Eye (tissue), 1 donor: ENCODE measurements at regions not wholly inside any gene's neighbourhood (a gene's known extent, or its start where the extent isn't known, plus 50 kb on each side); places are given as distances from the start of the nearest gene placed in this dataset.
"Not testable (repeated sequence)": the region's sequence is repeated elsewhere in the genome, so short reads cannot be mapped to it uniquely, and the experiment has no call there.

Experiments used
- DNase-seq: peaks from one replicate; pipeline ENCODE4 v3.0.0-alpha.2; 2015

- not testable (repeated sequence) for DNase-seq
Observed at GRCh38 chr3:59494969-59495368, 445.1 kb upstream of the CFAP20DC start.

DNA sequence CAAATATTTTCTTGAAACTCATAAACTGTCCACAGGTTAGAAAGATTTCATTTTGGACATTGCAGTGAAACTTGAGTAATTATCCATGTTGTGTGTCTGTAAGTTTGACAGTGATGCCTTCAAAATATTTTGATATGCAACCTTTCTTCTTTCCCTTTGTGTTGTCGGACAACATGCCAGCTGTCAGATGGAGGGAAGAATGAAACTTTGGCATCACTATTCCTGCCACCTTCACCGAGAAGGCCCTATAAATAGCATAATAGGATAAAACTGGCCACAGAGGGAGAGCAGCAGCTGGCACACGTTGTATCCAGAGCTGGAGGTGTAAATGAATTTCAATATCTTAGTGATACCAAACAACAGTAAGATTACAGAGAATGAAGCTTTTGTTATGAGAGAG is 436.7 kb upstream of the CFAP20DC start:
- DNase-seq = no peak

DNA sequence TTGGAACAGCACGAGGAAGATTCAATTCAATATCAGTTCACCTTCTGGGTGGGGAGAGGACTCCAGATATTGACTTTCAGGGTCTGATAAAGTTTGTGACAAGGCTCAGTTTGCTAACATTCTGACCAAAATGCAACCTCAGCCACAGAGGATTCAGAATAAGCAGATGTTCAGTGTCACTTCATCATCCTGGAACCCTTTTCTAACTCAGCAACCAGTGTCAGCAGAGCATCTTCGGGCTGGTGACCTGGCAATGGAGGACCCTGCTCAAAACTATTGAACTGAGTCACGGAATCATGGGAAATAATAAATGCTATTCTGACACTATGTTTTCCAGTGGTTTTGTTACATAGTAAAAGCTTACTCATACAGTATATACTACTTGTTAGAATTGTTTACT is 433.4 kb upstream of the CFAP20DC start:
- DNase-seq = no peak

DNA sequence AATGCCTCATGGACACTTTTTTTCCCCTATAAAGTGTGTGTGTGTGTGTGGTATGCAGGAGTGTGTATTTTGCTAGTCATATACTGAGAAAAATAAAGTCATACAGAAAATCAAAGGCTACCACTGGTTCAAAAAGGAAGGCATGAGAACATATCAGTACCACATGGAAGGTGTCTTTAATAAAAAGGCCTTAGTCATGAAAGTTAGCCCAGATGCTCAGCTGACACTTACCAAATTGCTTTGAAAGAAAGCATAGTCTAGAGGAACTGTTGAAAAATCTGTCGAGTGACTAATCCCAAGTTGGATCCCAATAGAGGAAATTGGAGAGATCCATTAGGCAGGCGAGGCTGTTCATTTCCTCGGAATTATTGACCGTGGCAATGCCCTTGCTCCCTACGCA is 432.9 kb upstream of the CFAP20DC start:
- DNase-seq = no peak

DNA sequence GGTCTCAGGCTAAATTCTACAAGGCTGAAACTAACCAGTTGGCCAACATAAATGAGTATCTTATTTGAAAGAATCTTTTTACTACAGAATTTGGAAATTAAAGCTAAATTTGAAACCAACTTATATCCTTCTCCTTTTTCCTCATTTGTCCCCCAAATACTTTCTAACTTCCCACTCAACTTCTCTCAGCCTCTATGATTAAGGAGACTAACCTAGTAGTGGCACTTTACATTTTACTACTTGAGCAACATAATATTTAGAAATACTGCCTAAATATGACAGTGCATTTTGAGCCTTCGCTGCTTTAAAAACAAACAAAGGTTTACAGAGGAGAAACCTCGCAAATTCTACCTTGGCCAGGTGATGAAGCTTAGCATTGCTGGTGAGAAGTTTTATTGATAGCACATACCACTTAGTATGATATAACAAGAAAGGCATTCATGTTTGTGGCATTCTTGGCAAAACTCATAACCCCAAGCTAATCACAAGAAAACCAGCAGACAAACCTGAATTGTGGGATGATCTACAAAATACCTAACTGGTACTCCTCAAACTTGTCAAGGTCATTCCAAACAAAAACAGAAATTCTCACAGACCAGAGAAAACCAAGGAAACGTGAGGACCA is 432.1 kb upstream of the CFAP20DC start:
- DNase-seq = no peak

GRCh38 chr3:59480486-59480995 is 430.7 kb upstream of the CFAP20DC start:
- DNase-seq = no peak

DNA sequence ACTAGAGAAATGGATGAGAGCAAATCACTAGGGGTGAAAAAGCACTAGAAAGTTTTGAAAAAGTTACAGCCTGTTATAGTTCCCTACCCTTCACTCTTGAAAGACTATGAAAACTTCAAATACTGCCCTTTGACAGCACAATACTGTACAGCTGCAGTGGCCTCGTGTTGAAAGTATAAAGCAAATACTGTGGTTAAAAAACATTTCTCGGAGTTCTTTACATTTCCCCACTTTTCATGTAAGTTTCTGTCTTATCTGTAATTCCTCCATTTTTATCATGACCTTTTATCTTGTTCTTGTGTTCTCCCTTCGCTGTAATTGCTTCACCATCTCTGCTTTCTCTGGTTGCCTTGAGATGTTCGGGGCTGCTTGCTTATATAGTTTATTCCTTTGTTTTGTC is 423.8 kb upstream of the CFAP20DC start:
- no peak for DNase-seq

DNA sequence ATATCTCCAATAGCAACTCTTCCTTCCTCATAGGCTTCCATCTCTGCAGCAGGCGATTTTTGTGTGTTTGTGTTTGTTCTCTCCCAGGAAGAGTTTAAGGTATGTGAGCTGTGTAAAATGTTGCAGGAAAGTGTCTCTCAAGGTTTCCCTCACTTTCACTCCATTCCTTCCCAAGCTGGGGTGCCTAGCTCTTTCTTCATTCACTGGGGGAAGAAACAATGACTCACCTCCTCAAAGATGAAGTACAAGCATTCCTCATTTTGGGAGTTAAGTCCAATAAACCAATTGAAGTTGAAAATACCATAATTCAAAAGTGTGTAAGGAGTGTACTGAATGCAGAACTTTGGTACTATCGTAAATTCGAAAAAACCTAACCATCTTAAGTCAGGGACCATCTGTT is 422.7 kb upstream of the CFAP20DC start:
- DNase-seq = no peak

DNA sequence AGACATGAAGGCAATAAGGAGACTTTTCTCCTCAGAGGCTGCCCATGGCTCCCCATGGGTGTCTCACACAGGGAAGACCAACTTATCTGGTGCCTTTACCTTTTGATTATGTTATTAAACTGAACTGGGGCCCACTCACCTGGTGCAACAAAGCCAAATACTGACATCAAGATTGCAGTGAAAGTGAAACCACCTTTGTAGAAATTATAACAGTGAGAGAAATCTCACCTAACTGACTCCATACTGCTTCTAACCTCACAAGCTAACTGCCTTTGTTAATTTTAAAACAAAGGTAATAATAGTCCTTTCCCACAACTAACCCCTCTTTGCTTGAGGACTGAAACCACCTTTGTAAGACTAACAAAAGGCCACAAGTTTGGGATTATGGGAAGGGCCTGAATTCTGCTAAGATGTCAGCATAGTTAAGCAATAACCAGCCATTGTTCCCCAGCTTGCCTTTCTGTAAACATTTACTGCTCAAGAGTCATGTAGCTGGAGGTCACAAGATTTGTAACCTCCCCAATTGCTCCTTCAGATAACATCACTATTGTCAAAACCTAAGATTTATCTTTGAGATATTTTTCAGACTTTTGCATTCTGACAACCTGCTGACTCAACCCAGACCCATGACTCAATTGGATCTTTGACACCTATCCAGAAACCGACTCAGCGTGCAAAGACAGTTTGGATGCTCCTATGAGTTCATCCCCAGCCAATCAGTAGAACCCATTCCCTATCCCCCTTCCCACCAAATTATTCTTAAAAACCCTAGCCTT is 420.3 kb upstream of the CFAP20DC start:
- DNase-seq = no peak

DNA sequence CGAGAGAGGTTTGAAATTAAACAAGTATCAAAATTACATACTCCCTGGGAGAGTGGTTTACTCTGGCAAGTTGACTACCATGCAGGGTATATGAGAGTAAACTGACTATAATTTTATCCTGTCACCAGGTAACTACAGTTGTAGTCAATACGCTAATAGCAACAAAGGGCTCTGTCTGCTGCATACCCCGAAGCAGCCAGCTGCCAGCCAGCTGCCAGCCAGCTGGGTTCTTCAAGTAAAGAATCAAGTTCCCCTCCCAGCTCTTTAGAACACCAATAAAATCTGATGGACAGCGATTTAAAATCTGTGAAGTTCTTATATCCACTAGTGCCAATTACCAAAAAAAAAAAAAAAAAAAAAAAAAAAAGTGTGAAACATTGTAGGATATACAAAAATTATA is 417.7 kb upstream of the CFAP20DC start:
- DNase-seq = peak; percentile 24

DNA sequence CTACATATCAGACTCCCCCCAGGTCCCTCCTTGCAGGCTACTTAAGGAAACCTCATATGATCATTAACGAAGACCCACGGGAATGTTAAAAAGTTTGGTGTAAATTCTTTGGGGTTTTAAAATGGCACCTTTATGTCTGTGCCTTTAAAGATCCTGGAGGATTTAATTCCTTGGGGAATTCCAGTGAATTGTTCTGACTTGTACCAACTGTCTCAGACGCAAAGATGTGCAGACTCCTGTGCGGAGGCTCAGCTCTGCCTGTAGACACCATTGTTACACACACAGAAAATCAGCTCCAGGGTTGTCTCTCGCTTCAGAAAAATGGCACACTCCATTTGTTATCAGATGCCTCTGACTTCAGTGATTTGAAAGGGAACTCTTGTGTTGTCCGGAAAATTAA is 414.4 kb upstream of the CFAP20DC start:
- DNase-seq = no peak

- no peak for DNase-seq
Observed at GRCh38 chr3:59463253-59463652, 413.4 kb upstream of the CFAP20DC start.

DNA sequence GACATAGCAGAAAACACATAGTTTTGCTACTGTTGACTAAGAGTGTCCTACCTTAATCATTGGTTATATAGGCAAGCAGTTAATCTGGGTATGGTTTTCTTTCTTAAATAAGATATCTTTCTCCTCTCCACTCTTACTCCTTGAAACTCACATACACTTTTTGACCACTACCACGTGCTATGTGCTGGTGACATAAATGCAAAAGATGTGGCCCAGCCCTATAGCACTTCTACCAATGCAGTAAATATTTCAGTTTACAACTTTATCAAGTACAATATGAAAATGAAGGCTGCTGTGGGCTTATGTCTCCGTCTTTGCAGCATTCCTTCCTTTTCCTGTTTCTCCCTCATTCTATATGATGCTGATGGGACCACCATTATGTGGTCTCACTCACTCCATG is 410.2 kb upstream of the CFAP20DC start:
- DNase-seq = no peak

GRCh38 chr3:59456852-59457485 is 407.1 kb upstream of the CFAP20DC start:
- DNase-seq = no peak

DNA sequence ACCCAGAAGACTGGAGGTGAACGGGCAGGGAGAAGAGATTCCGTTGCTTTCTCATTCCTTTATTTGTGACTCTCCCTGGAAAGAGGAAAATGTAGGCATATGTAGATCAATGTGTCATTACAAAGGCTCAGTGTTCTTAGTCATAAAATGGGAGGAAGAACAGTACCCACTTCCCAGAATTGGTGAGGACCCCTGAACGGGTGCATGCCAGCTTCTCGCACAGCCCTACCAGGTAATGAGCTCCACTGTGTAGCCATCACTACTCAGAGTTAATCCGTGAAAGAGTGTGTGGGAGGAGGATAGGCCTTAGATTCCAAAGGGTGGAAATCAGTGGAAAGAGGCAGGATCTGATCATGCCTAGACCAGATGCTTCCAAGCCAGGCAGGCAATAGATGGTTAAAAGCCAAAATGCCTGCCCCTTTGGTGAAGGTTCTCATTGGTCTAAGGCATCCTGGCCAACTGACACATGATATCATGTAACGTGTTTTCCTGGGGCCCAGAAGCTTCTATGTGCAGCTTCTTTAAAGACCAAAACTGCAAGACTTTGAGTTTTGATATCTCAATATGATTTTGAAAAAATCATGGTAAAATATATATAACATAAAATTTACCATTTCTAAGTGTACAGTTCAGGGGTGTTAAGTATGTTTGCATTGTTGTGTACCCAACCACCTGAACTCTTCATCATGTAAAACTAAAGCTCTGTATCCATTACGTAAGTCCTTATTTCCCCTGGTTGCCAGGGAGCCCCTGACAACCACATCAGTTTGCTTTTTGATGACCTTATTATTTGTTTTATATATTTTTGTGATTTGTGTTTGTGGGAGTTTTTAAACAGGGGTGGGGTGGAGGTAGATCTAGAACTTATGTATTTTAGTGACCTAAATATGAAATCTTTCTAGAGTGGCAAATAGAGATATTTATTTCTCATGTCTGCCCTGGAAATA is 402.2 kb upstream of the CFAP20DC start:
- DNase-seq = no peak

DNA sequence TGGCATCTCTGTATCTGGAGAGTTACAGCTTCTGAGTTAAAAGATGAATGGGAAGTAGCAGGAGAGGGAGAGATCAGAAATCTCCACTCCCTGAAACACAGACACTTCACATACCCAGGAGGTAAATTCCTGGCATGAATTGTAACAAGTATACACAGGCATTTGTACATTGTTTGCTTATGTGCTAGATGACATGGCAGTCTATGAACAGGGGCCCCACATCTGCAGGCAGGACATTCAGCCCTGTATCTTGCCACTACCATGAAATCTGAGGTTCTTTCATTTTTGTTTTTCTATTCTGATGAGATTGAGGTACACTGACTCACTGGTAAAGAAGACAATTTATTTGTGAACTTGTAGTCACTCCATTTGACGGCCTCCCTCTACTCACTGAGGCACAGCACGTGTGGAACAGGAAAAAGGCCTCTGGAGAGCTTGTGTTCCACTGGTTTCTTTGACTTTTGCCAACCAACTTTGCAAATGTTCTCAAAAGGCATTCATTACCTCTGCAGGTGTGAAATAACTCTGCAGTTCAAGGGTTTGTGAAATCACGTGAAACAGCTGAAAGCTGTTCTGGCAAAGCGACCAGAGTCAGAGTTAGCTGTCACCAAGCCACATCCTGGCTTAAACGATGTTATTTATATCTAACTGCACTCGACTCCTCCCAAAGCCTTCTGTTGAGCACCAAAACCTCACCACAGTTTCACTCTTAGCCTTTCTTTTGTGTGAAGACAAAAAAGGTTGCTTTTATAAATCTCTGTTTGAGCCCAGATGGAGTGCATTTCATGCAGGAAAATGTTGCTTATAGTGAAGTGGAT is 401.3 kb upstream of the CFAP20DC start:
- DNase-seq = no peak

DNA sequence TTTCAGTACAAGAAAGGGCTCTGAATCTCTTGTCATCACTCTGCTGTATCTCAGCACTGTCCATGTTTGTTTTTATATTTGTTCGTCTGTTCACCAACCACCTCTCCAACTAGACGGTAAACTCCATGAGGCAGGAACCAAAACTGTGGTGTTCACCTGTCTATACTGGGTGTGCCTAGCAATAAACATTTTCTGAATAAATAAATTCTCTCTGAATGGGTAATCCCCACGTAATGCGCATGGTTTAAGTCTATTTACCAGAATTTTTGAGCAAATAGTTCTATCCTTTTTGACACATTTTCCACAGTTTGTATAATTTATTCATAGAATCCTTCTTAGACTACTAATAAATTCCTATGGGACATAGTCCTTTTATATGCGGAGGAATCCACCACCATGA is 400.6 kb upstream of the CFAP20DC start:
- no peak for DNase-seq

DNA sequence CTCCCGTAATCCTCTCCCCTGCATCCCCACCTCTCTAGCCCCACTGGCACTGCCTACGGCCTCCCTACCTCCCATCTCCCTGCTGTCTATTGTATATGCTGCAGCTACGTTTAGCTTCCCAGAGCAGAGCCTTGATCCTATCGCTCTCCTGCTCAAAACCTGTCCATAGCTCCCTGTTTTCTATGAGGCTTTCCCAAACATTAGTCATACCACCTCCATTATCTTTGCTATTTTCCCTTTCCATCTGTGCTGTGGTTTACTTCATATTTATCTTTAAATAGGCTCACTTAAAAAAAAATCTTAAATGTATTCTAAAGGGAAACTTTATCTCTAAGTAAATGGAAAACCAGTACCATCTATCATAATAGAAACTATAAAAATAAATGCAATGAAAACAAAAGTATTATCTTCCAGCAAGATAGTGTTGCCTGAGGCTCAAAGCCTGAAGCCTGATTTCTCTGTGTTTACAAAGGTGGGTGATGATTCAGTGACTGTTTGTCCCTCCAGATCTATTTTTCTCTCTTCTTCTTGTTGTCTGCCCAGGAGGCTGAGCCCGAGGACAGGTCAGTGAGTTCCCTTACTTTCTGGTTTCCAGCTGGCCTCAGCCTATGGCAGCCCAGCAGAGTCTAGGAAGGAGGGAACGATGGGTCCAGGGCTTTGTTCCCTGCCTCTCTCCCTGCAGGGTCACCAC is 397.1 kb upstream of the CFAP20DC start:
- DNase-seq = no peak

DNA sequence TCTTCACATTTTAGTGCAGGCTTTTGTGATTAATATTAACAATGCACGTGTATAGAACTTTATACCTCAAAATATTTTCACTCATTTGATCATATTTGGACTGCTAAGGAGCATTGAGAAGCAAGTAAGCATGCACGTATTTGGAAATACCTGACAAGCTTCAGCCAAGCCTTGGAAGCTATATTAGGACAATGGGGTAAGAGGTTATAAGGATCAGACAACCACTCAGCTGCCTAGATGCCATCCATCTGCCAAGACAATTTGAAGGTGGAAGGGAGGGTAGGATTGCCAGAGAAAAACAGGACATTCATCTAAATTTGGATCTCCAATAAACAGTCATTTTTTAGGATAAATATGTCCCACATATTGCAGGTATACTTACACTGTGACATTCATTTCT is 394.9 kb upstream of the CFAP20DC start:
- DNase-seq = no peak

GRCh38 chr3:59444294-59444671 is 394.5 kb upstream of the CFAP20DC start:
- DNase-seq = no peak

GRCh38 chr3:59443618-59444293 is 393.9 kb upstream of the CFAP20DC start:
- no peak for DNase-seq
